NCI-H146 (cell line): ENCODE measurements at regions not wholly inside any gene's neighbourhood (a gene's known extent, or its start where the extent isn't known, plus 50 kb on each side); places are given as distances from the start of the nearest gene placed in this dataset.
"Not testable (repeated sequence)": the region's sequence is repeated elsewhere in the genome, so short reads cannot be mapped to it uniquely, and the experiment has no call there.

Experiments
- DNase-seq: peaks from one replicate; lab custom pipeline; 2025; lab: John Stamatoyannopoulos, UW

- DNase-seq = no peak
Observed at GRCh38 chr11:50088231-50088630, 55.6 kb downstream of the OR4C45 start.

GRCh38 chr11:50098186-50098725 lies 65.6 kb downstream of the OR4C45 start:
- DNase-seq = no peak

- DNase-seq = no peak
Observed at GRCh38 chr11:50102916-50103315, 70.2 kb downstream of the OR4C45 start.

GRCh38 chr11:50140686-50141085 lies 108.0 kb downstream of the OR4C45 start:
- DNase-seq = not testable (repeated sequence)

DNA sequence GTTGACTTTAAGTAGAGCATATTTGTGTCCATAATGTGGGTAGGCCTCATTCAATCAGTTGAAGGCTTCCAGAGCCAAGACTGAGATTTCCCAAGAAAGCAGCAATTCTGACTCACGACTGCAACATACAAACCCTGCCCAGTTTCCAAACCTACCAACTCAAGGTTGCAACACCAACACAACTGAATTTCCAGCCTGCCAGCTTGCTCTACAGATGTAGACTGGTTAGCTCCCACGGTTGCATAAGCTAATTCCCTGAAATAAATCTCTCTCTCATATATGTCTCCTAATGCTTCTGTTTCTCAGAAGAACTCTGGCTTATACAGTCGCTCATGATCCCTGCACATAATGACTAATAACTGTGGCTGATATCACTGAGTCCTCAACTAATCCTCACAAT lies 113.6 kb downstream of the OR4C45 start:
- DNase-seq = not testable (repeated sequence)

DNA sequence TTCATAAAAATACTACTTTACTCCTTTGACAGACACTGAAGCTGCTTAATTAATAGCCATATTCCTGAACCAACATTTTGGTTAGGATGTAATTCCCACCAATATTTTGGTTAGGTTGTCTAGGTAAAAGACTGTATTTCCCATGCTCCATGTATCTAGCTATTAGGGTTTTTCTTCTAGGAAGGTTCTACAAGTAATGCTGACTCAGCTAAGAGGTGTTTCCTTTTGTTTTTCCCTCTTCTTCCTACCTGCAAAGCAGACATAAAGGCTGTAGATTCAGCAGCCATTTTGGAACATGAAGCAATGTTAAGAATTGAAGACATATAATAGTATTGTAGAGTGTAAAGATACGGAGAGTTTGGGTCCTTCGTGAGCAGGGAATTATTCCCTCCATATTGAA lies 115.3 kb downstream of the OR4C45 start:
- not testable (repeated sequence) for DNase-seq

DNA sequence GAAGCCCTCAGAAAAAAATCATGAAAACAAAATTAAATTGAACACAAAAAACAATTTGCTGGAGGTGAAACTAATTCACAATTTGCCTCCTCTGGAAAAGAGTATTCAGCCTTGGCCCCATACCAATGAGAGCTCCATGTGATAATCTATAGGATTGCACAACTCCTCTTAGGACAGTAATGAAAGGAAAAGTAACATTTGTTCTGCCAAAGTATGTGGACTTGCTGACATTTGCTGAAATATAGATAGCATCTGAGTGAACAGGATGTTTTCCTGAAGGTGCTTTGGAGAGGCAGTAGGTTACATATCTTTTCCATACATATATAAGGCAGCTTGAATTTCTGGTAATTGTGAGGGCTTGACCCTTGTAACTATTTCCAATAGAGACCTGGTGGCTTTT lies 122.8 kb downstream of the OR4C45 start:
- no peak for DNase-seq

DNA sequence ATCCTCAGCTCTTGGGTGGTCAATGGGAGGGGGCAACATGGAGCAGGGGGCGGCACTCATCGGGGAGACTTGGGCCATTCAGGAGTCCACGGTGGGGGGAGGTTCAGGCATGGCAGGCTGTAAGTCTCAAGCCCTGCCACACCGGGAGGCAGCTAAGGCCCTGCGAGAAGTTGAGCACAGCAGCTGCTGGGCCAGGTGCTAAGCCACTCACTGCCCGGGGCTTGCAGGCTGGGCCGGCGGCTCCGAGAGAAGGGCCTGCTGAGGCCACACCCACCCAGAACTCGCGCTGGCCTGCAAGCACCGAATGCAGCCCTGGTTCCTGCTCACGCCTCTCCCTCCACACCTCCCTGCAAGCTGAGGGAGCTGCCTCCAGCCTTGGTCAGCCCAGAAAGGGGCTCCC lies 131.4 kb downstream of the OR4C45 start:
- no peak for DNase-seq

GRCh38 chr11:50169634-50170033 lies 137.0 kb downstream of the OR4C45 start:
- DNase-seq = no peak

- DNase-seq = no peak
Observed at GRCh38 chr11:50170115-50170514, 137.4 kb downstream of the OR4C45 start.

- DNase-seq = no peak
Observed at GRCh38 chr11:50174189-50174588, 141.5 kb downstream of the OR4C45 start.

GRCh38 chr11:50174975-50175374 lies 142.3 kb downstream of the OR4C45 start:
- DNase-seq = no peak

- DNase-seq = no peak
Observed at GRCh38 chr11:50178737-50179136, 146.1 kb downstream of the OR4C45 start.

DNA sequence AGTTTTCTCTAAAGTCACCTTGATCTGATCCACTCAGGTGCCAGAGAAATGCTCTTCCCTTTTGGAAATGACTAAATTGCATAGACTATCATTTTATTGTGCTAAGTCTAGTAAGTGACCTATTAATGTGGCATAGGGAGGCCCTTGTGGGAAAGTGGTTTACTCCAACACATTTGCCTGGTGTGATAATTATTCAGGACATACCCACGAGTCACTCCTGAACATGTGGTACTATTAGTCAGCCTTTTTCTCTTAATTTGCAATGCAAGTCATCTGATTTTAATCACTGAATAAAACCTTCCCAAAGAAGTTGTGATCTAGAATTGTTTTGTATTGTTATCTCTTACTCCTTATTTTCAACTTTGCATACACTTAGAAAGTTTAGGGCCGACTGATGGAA lies 148.7 kb downstream of the OR4C45 start:
- no peak for DNase-seq

- DNase-seq = no peak
Observed at GRCh38 chr11:50182486-50182885, 149.8 kb downstream of the OR4C45 start.

DNA sequence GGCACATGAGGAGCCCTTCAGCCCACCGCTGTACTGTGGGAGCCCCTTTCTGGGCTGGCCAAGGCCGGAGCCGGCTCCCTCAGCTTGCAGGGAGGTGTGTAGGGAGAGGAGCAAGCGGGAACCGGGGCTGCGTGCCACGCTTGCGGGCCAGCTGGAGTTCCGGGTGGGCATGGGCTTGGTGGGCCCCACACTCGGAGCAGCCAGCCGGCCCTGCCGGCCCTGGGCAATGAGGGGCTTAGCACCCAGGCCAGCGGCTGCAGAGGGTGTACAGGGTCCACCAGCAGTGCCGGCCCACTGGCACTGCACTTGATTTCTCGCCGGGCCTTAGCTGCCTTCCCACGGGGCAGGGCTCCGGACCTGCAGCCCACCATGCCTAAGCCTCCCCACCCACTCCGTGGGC lies 150.5 kb downstream of the OR4C45 start:
- not testable (repeated sequence) for DNase-seq

DNA sequence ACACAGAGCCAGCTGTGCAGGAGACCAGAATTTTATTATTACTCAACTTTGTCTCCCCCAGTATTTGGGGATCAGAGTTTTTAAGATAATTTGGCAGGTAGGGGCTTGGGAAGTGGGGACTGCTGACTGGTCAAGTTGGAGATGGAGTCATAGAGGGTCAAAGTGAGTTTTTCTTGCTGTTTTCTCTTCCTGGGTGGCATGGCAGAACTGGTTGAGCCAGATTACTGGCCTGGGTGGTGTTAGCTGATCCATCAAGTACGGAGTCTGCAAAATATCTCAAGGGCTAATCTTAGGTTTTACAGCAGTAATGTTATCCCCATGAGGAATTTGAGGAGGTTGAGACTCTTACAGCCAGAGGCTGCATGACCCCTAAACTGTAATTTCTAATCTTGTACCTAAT lies 153.5 kb downstream of the OR4C45 start:
- no peak for DNase-seq

DNA sequence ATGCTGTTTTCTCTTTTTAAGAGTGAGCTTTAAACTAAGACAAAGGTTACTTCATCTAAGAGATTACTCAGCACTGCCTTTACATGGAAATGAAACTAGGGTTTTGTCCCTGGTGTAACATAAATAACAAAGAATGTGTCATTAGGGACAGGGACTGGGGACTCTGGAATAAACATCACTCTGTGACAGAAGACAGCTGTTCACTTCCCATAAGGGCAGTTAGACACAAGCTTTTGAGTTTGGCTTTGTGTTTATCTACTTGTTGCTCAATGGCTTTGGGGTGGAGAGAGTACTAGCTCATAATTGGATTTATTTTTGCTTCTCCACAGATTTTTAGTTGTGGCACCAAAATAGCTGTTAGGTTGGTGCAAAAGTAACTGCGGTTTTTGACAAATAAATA lies 154.5 kb downstream of the OR4C45 start:
- DNase-seq = no peak

- DNase-seq = no peak
Observed at GRCh38 chr11:50188040-50188439, 155.4 kb downstream of the OR4C45 start.

- no peak for DNase-seq
Observed at GRCh38 chr11:50192743-50193142, 160.1 kb downstream of the OR4C45 start.

DNA sequence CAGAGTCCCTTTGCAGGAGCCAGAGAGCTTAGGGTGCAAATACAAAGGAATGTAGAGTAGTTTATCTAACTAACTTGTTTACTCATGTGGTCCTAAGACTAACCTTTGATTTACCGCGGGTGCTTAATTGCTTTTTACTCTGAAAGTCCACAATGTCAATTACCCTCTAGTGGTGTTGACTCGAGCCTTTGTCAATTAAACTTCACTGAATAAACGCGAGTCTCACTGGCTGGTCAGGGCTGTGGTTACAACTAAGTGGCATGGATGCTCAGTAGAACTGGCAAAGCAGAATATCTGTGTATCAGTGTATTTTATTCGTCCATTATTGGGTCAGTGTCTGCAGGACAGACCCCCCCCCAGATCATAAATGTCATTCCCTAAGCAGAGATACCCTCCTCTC lies 181.7 kb downstream of the OR4C45 start:
- DNase-seq = no peak

DNA sequence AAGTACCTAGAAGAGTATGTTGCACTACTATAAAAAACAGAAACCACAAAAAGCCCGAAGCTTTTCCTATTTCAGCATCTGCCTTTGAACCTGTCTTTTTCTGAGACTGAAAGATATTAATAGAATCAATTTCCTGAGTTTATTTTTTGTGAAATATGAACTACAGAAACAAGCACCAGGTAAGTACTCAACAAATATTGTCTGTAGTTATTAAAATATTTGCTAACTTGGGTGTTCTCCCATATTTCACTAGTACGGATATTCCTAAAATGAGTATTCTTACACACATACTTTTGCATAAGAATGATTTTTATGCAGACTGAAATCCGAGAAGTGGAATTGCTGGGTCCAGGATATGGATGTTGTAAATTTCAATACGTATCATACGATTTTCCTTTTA lies 188.0 kb downstream of the OR4C45 start:
- no peak for DNase-seq

GRCh38 chr11:50238368-50238767 lies 205.7 kb downstream of the OR4C45 start:
- DNase-seq = not testable (repeated sequence)

DNA sequence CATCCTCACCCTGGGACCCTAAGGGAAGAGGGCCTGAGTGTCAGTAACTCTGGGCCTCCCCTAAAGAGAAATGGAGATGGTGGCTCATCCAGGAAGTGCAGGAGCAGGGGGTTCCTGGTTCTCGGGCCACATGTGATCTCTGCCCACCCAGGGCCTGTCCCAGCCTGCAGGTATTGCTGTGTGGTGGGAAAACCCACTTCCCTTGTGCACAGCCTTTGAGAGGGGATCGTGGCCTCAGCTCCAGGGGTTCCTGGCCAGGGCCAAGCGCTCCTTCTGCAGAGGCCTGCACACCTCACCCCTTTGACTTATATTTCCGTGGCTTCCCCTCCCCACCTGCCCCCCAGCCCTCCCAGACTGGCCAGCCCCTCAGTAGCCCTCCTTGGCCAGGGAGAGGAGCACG lies 213.5 kb downstream of the OR4C45 start:
- no peak for DNase-seq

GRCh38 chr11:50246699-50247098 lies 214.0 kb downstream of the OR4C45 start:
- no peak for DNase-seq
